RWPE1 (cell line): ENCODE measurements at regions not wholly inside any gene's neighbourhood (a gene's known extent, or its start where the extent isn't known, plus 50 kb on each side); places are given as distances from the start of the nearest gene placed in this dataset.

Experiments used
- CTCF ChIA-PET: fragments of 350-600 bp; sonication (Branson Sonifier 250); formaldehyde crosslinking; extraction: SDS; loops from one replicate; lab custom pipeline; 2021; lab: Yijun Ruan, JAX
- POLR2A ChIA-PET: fragments of 400-600 bp; formaldehyde crosslinking; extraction: SDS; loops from one replicate; lab custom pipeline; 2020; ENCODE audit warnings: antibody characterized with exemption; ENCODE audit not compliant: low non-redundant PET; lab: Yijun Ruan, JAX
- DNase-seq: peaks from one replicate; pipeline ENCODE4 v3.0.0; 2012; ENCODE audit warnings: low spot score
- H3K27ac ChIP-seq: fragments of 450-650 bp; 2 replicates; pipeline ENCODE4 v1.5.1; 2017
- TF ChIP-seq, protein P1 (sequence below): fragments of 450-650 bp; conservative IDR thresholded peaks from 2 replicates; pipeline ENCODE4 v1.5.1; 2017; ENCODE audit warnings: low read depth, mild to moderate bottlenecking

DNA sequence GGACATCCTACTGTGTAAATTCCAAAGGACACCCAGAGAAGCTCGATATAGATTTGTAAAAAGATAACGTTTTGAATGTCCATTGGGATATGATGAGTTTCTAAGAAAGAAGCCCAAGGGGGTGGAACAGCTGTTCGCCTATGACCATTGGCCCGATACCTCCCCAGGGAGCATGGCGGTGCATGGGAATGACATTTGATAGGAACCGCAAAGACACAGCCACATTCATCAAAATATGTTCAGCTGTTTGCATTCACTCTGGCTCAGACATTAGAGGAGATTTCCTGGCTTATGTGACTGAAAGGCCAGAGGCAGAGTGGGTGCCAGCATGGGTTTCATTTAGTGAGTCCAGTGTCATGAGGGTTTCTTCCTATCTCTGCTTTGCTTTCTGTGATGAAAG, 56.0 kb upstream of the BAIAP2L1 start:
- ChIA-PET POLR2A (no interaction called here), CTCF (interaction anchor here (1.0 kb wide), 1 partner anchor 19 kb away, joined by 3 read pairs; no protein-coding TSS in a partner anchor)
- DNase-seq: no peak
- TF ChIP-seq, protein P1, sequence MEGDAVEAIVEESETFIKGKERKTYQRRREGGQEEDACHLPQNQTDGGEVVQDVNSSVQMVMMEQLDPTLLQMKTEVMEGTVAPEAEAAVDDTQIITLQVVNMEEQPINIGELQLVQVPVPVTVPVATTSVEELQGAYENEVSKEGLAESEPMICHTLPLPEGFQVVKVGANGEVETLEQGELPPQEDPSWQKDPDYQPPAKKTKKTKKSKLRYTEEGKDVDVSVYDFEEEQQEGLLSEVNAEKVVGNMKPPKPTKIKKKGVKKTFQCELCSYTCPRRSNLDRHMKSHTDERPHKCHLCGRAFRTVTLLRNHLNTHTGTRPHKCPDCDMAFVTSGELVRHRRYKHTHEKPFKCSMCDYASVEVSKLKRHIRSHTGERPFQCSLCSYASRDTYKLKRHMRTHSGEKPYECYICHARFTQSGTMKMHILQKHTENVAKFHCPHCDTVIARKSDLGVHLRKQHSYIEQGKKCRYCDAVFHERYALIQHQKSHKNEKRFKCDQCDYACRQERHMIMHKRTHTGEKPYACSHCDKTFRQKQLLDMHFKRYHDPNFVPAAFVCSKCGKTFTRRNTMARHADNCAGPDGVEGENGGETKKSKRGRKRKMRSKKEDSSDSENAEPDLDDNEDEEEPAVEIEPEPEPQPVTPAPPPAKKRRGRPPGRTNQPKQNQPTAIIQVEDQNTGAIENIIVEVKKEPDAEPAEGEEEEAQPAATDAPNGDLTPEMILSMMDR: no peak
- H3K27ac ChIP-seq: no peak overlapping the region

DNA sequence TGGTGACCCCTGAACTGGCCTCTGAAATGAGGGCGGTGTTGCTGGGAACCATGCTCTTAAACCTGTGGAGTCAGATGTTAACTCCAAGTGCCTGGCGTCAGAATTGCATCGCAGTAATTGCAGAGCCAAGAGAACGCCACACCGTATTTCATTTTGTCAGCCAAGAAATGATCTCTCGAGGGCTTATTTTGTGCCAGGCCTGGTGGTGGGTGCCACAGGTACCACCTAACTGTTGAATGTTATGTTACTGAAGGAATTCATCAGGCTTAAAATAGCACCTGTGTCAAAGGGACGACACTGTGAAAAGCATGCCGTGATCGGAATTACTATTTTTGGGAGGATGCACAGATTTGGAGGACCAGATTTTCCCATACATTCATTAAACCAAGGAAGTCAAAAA, 51.9 kb upstream of the BAIAP2L1 start:
- no peak overlapping the region for H3K27ac ChIP-seq
- no peak for DNase-seq
- POLR2A ChIA-PET: no interaction called here
- TF ChIP-seq, protein P1: no peak
- CTCF ChIA-PET: interaction anchor here (0.5 kb wide), 1 partner anchor 245 kb away, joined by 4 read pairs; no protein-coding TSS in a partner anchor
